Stimulated activated CD8-positive, alpha-beta memory T cell treated with anti-CD3 and anti-CD28 coated beads, Interleukin-4, amount 100 ng/mL, for 1 hour (primary cell): ENCODE measurements at regions not wholly inside any gene's neighbourhood (a gene's known extent, or its start where the extent isn't known, plus 50 kb on each side); places are given as distances from the start of the nearest gene placed in this dataset.
A peak's percentile ranks its signal among the peaks of the same experiment; 100 is the strongest.

Source experiments
- DNase-seq, 2 donors: peaks; one replicate each; pipeline ENCODE4 v3.0.0-alpha.2; 2020; ENCODE audit warnings: low read depth in 2 of 2, low spot score in 1 of 2

- DNase-seq = no peak
Measured at GRCh38 chr3:157639756-157640426, 136.7 kb upstream of the VEPH1 start.

GRCh38 chr3:157637866-157638265, 134.7 kb upstream of the VEPH1 start:
- no peak for DNase-seq

GRCh38 chr3:157633241-157633640, 130.0 kb upstream of the VEPH1 start:
- DNase-seq = no peak

- DNase-seq = no peak
Measured at GRCh38 chr3:157632075-157632474, 128.9 kb upstream of the VEPH1 start.

- DNase-seq = no peak
Measured at GRCh38 chr3:157631478-157631877, 128.3 kb upstream of the VEPH1 start.

- DNase-seq = no peak
Measured at GRCh38 chr3:157626817-157627216, 123.6 kb upstream of the VEPH1 start.

GRCh38 chr3:157624801-157625200, 121.6 kb upstream of the VEPH1 start:
- no peak for DNase-seq

DNA sequence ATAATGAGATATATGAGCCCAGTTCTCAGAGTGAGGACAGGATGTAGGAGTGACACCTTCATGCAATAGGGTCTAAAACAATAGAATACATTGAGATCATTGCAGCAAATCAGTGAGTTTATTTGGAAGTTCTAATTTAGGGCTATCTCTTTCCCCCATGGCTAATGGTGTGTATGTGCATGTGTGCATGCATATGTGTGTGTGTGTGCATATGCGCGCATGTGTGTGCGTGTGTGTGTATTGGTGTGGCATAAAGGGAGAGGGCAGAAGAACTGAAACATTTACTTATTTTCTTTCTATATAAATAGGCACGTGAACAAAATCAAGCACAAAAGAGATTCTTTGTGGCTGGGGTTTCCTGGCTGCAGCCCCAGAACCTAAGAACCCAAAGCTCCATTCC, 115.7 kb upstream of the VEPH1 start:
- DNase-seq = no peak

DNA sequence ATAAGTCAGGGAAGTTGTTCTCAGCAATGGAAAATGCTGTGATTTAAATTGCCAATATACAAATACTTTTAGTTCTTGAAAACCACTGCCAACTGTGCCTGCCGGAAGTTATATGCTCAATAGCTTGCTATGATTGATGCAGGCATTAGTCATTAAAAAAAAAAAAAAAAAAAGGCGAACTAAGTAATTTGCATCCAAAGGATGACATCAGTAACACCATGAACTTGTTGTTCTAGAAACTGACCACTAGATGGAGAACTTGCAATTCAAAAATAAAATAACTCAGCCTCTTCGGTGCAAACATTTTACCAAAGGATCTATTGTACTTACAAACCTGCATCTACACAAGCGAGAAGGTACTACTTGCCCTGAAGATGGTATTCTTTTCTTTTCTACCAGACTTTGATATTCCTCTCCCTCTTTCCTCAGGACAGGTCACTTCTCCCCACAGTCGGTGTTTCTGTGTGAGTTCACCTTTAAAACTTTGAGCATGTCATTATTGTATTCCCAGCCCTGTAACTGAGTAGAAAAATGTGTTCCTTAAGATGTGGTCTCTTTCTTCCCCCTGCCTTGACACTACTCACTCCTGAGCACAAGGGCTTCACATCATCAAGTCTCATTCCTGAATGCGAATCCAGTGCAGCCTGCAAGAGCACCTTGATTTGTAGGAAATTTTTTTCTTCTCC, 115.0 kb upstream of the VEPH1 start:
- DNase-seq = no peak

DNA sequence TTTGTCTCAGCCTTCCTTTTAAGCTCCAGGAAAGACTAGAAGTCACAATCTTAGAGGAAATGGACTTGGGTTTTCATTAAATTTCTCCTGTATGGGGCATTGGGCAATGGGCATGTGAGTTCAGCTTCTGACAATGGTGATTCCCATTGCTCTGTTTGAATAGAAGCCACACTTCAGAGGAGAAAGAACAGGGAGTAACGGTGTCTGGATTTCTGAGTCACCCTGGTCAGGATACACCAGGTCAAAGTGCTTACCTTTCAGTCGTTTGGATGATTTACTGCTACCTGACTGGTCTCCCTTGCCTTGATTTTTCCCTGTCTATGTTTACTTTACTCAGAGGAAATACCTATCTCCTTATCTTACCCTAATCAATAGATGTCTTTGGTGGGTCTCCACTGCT, 111.7 kb upstream of the VEPH1 start:
- no peak for DNase-seq

GRCh38 chr3:157611536-157612076, 108.4 kb upstream of the VEPH1 start:
- DNase-seq = no peak

DNA sequence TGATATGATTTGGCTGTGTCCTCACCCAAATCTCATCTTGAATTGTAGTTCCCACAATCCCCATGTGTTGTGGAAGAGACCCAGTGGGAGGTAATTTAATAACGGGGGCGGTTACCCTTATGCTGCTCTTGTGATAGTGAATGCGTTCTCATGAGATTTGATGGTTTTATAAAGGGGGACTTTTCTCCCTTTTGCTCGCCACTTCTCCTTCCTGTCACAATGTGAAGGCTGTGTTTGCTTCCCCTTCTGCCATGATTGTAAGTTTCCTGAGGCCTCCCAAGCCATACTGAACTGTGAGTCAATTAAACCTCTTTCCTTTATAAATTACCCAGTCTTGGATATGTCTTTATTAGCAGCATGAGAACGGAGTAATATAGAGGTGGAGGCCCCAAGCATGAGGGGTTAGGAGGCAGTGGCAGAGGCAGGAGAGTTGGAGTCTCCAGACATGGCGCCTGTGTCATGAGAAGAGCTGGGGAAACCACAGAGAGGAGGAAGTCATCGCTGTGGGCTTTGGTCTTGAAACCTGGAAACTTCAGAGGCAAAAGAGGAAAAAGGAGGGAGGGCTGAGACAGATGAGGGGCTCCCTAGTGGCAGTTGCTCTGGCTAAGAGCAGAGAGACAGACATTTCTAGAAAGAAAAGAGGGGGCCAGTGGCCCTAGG, 107.8 kb upstream of the VEPH1 start:
- DNase-seq = no peak

GRCh38 chr3:157607826-157608405, 104.7 kb upstream of the VEPH1 start:
- DNase-seq = no peak

DNA sequence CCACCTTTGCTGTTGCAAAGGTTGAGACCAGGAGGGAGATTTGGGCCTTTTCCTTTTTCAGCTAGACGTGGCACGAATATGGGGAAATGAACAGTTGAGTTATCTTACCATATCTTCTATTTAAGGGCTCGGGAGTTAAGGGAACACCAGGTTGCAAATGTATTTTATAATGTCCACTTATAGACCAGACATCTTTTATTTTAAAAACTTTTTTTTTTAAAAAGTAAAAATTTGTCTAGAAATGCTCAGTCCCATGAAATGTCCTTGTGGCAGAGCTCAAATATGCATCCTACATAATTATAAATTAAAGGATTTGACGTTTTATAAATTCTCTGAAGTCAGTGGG, 103.6 kb upstream of the VEPH1 start:
- DNase-seq = no peak

- DNase-seq = peak; percentile 4 to 29
Measured at GRCh38 chr3:157606011-157606851, 103.0 kb upstream of the VEPH1 start.

DNA sequence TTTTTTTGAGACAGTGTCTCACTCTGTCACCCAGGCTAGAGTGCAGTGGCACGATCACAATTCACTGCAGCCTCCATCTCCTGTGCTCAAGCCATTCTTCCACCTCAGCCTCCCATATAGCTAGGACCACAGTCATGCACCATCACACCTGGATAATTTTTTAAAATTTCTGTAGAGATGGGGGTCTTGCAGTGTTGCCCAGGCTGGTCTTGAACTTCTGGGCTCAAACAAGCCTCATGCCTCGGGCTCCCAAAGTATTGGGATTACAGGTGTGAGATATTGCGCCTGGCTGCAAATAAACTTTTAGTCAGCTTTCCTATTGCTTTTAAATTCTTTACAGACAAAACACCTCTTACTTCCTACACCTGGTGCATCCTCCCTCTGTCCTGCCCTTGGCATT, 102.1 kb upstream of the VEPH1 start:
- no peak for DNase-seq

DNA sequence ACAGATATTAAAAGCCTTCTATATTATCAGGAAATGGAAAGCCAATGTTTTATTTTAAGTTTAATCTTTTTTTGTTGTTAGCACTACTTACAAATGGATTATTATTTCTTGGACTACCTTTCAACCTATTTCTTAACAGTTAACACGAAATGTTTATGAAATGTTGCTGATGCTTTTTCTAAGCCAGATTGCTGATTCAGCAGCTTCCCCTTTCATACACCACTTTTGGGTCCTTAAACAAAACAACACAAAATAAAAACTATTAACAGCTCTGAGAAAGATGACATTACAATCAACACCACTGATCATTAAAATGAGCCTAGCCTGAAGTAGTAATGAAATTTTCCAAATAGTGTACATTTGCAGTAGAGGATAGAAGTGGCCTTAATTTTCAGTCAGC, 99.2 kb upstream of the VEPH1 start:
- no peak for DNase-seq

- no peak for DNase-seq
Measured at GRCh38 chr3:157595259-157595658, 92.0 kb upstream of the VEPH1 start.

DNA sequence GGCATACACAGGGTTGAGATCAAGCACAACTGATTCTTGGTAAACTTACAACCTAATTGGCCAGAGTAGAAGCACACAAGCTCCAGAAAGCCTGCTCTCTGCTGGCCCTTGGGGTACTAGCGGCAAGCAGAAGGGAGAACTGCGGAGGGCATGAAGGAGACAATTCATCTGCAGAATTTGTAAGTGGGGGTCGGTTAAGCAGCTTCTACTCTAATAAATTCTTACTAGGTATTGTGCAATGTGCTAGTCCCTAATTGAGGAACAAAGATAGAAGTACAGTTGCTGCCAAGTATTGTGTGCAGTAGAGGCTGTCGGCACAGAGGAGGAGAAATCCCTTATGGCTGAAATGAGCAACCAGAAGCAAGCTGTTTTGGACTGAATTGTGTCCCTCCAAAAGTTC, 91.2 kb upstream of the VEPH1 start:
- no peak for DNase-seq

- no peak for DNase-seq
Measured at GRCh38 chr3:157592769-157593168, 89.6 kb upstream of the VEPH1 start.

GRCh38 chr3:157590273-157590672, 87.1 kb upstream of the VEPH1 start:
- no peak for DNase-seq
